ENCODE measurements at regions not wholly inside any gene's neighbourhood (a gene's known extent, or its start where the extent isn't known, plus 50 kb on each side); places are given as distances from the start of the nearest gene placed in this dataset.

DNA sequence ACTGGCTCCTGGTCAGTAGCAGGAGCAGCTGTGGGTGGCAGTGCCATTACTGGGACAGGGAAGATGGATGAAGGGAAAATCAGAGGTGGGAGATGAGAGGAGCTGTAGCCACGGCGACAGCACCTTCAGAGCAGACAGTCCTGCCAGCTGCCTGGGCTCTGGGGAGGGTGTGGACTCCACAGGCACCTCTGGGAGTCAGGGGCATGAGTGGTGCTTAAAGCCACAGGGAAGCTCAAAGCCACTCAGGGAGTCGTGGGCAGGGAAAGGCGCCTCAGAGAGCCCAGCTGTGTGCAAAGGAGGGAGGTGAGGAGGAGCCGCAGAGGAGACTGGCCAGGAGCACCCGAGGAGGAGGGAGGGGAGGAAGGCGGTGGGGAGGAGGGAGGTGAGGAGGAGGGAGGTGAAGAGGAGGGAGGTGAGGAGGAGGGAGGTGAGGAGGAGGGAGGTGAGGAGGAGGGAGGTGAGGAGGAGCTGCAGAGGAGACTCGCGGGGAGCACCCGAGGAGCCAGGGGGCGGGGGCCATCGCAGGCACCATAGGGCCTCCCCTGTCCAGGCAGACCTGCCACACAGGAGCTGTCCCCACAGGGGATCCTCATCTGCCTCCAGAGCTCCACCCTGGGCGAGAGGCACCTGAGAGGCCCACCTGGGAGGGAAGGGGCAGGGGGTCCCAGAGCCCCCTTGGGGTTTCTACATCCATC, 977.6 kb downstream of the BRD1 start:
- no peak for DNase-seq

DNA sequence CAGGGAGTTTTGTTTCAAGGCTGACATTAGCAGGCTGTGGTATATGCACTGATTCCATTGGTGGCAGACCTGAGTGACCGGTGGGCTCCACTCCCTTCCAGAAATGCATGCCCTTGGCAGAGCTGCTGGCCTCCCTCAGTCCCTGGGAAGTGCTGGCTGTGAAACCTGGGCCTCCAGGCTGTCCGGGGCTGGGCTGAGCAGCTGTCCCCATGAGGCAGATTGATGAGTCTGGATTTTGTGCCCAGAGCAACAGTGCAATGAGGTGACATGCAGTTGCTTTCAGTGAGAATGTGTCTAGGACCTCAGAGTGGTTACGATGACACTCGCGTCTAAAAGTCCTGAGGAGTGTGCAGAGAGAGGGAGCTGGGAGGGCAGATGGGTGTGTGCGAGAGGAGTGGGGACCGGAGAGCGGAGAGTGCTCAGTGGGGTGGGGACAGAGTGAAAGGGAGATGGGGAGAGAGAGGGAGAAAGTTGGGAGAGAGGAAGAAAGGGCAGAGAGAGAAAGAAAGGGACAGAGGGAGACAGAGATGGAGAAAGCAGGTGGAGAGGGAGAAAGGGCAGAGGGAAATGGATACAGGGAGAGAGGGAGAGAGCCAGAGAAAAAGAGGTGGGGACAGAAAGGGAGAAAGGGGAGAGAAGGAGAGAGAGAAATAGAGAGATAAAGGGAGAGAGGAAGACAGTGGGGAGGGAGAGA, 978.3 kb downstream of the BRD1 start:
- no peak for DNase-seq

GRCh38 chr22:48846200-48846599, 981.5 kb downstream of the BRD1 start:
- DNase-seq: no peak

DNA sequence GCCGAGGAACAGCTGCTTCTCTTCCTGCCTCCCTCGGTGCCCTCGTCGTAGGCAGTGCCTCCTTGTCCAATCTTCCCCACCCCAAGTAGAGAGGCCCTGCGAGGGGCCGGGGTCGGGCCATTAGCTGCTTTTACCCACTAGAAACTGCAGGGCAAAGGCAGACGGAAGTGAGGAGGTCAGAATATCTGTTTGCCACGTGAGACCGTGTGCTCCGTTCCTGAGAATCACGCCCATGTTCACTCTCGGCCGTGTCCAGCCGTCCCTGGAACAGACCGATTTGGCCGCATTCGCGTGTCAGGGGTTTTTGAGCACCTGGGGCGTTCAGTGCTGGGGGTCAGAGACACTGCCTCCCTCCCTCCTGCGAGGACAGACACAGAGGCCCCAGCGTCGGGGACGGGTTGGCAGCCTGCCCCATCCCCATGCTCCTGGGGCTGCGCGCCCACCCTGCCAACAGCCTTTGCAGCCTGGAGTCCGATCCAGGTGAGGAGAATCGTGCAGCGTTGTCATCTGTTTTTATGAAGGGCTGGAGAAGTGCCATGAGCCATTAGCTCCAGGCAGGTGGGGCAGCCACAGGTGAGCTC, 982.2 kb downstream of the BRD1 start:
- no peak for DNase-seq

DNA sequence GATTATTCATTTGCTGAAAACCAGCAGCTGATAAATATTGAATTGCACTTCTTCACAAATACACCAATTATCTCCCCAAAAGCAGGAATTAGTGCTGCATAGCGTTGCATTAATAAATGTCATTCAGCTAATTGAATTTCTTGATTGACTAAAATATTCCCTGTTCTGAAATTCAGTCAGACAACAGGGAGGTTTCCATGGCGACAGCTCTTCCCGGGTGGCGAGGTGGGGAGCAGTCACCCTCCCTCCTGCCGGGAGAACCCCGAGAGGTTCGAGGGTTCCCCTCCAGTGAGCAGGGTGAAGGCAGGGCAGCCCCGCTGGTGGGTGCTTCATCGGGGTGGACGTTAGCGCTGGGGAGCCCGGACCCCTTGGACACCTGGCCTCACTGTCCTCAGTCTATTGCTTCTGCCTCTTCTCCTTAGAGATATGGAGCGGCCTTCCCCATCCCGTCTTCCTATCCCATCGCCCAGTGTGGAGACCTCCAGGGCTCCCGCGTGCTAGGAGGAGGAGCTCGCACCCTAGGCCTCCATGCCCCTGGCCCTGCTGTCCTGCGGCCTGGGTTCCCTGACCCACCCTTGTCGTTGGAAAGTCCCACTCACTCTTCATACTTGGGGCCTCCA, 983.5 kb downstream of the BRD1 start:
- no peak for DNase-seq

GRCh38 chr22:48843640-48844039, 984.0 kb downstream of the BRD1 start:
- DNase-seq: no peak

- no peak for DNase-seq
Measured at GRCh38 chr22:48842976-48843375, 984.7 kb downstream of the BRD1 start.

- DNase-seq: no peak
Measured at GRCh38 chr22:48842583-48842945, 985.1 kb downstream of the BRD1 start.

DNA sequence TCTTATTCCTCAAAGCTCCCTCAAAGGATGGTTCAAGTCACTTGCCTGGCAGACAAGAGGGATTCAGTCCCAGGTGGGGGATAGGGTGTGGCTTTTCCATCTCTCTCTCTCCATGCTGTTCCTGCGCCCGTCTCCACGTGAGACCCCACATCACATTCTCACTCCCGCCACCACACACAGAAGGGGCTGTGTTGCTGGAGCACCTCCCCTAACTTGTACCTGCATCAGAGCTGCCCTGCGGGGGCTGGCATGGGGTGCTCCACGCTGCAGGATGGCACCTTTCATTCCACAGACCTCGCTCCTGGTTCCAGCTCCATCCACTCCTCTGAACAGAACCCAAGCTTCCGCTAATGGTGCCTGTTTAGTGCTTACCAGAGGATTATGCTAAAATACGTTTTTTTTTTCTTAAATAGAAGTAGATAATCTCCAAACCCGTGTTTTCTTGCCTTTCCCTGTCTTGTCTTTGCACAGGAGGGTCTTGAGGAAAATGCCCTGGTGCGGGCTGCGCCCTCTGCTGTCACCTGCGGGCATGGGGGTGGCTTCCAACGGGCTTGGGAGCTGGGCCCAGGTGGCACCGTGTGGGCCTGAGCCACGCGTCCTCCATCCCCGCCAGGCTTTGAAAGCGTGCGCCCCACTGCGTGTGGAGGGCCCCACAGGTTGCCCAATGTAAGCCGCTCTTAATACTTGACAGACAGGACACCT, 985.6 kb downstream of the BRD1 start:
- DNase-seq: no peak

DNA sequence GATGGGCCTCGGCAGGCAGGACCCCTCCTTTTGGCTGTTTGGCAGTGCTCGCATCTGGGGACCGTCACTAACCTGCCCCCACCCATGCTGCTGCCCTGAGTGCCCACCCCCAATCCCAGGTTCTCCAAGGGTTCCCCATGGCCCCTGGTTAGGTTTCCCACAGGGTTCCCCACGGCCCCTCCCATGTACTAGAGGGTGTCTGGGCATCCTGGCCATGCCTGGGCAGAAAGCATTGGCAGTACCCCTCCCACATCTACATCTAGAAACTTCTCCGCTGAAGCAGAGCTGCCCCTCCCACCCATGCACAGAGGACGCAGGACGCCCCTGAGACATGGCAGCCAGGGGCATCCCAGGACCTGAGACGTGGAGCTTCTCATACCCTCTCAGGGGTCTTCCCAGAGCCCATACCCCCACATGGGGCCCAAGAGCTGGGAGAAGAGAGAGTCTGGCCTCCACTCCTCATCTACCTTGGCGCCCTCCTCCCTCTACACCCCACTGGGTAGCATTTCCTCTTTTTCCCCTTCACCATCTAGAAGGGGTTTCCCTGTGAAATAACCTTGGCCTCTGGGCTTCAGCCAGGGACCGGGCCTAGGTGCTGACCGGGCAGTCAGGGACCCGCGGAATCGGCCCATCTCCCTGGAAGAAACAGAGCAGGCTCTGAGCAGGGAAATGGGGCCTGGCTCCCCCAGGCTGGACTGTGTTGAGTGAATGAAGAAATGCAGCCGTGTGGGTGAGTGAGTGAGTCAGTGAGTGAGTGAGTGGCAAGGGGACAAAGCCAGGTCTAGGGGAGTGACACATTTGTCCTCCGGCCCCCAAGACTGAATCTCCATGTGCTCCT, 987.3 kb downstream of the BRD1 start:
- no peak for DNase-seq

DNA sequence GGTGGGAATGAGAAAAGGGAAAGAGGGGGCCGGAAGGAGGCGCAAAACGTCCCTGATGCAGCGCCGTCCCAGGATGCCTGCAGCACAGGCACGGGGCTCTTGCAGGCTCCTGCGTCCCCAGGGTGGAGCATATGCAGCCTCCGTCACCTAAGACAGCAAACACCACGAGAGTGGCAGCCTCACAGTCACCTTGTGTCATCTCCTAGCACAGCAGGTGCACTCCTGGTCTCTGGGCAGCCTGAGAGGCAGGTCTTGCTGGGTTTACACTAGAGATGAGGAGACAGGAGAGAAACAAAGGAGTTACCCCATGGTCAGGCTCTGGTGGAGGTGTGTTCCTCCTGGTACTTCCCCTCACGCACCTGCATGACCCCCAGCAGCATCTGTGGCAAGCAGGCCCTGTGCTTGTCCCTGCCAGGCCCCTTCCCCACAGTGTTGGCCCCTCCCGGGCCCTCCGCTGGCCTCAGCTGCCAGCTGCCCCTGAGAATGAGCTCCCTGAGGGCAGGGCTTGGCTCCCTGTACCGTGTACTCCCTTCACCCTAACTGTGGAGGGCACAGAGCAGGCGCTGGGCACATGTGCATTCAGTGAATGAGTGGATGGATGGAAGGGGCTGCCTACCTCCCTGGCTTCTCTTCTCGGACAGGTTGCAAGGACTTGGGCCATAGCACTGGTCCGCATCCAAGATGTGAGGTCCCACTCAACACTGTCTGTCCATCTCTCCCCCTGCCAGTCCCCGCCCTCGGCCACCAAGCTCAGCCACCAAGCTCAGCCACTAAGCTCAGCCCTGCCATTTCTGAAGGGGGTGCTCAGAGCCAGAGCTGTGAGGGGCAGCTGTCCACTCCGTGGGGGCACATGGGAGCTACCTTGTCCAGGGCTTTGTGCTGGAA, 988.6 kb downstream of the BRD1 start:
- no peak for DNase-seq

- no peak for DNase-seq
Measured at GRCh38 chr22:48838376-48838775, 989.3 kb downstream of the BRD1 start.

DNA sequence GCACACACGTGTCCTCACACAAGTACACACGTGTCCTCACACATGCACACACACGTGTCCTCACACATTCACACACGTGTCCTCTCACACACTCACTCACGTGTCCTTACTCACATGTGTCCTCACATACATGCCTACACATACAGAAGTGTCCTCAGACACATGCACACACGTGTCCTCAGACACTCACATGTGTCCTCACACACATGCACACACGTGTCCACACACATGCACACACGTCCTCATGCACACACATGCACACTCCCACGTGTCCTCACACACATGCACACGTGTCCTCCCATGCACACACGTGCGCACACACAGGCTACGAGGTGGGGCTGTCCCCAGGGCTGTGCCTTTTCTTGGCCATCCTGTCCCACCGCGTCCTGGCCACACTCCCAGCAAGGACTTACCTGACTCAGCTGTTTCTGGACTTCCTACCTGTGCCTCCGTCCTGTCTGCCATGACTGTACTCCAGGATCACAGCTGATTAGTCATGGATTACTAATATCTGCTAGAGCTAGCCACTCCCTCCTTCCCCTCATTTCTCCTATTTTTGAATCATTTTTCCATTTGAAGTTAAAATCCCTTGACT, 990.2 kb downstream of the BRD1 start:
- DNase-seq: no peak

DNA sequence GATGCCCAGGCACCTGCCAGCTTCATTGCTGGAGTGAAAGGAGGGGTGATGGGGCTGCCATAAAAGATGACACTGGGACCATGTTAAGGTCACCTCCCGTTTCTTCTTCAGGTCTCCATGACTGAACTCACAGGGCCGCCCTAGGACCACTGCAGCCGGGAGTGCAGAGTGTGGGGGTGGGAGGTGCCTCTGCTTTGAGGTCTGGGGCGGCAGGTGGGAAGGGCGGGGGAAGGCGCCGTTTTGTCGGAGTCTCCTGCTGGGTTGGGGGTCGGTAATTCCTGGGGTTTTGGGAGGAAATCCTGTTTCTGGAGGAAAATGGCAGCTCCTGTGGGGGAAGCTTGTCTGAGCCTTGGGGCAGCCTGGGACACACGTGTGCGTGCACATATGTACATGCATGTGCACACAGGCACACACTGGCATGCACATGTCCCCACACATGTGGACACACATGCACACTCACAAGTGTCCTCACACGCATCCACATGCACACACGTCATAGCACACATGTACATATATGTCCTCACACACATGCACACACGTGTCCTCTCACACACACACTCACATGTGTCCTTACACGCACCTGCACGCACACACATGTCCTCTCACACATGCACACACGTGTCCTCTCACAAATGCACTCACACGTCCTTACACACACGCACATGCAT, 990.9 kb downstream of the BRD1 start:
- DNase-seq: no peak

DNA sequence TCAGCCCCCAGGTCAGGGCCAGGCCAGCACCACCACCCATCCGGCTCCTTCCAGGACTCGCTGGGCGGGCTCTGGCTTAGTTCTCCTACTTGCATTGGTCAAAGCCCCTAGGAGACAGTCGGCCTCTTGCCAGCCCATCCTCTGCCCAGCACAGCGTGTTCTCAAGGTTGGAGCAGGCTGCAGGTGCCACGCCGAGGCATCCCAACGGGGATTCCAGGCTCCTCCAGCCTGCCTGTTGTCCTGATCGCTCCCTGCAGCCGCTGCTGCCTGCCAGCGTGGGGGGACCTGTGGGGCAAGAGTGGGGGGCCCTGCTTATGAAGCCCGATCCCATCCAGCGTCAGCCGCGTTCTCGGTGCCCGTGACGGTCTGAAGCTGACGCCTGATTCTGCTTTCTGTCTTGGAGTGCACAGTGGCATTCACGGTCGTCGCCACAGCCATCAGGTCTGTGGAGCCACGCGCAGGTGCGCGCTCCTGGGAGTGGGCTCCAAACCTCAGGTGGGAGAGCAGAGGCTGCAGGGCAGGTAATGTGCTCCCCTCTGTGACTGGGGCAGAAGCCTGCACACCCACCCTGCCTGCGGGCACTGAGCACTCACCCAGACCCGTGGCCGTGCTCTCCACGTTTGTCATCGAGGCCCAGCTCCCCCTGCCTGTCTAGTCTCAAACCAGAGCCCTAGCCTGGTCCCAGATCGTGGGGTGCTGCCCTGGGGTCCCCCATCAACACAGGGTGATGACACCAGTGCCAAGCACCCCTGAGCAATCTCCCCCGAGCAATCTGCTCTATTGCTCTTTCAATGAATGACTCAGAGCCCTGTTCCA, 991.6 kb downstream of the BRD1 start:
- DNase-seq: no peak

DNA sequence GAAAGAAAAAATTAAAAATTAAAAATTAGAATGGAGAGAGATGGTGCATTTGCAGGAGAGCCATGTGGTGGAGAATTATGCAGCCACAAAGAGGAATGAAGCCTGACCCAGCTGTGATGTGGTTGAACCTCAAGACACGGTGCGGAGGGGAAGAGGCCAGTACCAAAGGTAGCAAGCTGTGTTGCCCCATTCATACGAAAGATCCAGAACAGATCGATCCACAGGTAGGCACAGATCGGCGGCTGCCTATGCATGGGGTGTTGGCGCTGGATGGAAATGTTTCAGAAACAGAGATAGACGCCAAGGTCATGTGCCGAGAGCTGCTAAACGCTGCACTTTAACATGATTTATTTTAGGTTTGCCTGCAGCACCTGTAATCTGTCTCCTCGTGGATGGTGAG, 992.3 kb downstream of the BRD1 start:
- no peak for DNase-seq

- DNase-seq: no peak
Measured at GRCh38 chr22:48834404-48834803, 993.3 kb downstream of the BRD1 start.

DNA sequence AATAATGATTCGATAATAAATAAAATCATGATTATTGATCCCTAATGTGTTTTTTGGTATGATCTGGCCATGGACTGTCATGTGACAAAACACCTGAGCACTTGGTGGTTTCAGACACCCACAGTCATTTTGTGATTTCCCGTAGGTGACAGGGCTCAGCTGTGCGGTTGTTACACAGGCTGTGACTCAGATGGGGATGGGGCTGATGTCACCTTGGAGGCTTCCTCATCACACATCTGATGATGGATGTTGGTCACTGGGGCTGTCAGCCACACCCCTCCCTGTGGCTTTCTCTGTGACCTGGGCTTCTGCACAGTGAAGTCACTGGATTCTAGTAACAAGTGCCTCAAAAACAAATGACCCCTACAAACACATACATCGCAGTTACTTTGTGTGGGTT, 995.1 kb downstream of the BRD1 start:
- DNase-seq: no peak

DNA sequence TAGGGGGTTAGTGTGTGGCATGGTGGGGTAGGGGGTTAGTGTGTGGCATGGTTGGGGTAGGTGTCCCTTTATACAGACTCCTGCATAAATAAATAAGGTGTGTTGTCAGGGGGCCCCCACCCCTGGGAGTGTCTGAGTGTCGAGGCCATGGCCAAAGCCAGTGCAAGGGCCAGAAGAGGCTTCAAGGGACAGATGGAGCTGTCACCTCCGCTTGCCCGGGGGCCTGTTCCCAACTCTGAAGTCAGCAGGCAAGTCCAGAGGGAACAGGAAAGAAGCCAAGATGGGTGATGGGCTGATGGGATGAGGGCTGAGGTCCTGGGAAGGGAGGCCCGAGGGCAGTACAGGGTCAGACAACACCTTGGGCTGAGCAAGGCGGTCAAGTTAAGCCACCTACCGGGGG, 997.8 kb downstream of the BRD1 start:
- DNase-seq: no peak

DNA sequence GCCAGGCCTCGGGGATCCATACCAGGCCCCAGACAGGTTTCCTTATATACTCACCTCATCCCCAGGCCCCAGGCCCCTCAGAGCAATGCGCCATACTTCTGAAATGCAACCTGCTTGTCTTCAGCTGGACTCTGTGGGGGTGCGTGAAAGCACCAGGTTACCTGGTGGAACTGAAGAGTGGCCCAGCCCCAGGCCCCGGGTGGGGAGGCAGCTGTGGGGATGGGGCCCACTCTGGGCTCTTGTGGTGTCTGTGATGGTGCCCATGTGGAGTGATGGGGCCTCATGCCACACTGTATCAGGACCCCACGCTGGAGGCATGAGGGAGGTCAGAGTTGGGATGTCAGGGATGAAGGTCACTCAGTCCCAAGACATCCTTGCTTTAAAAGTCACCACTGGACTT, 999.0 kb downstream of the BRD1 start:
- no peak for DNase-seq

All from bone marrow (tissue), 2 donors.